Neural crest cell (in vitro differentiated cells): ENCODE measurements at regions not wholly inside any gene's neighbourhood (a gene's known extent, or its start where the extent isn't known, plus 50 kb on each side); places are given as distances from the start of the nearest gene placed in this dataset.

ENCODE experiments used
- DNase-seq: peaks from one replicate; pipeline ENCODE4 v3.0.0; 2021; ENCODE audit warnings: low read depth, mixed read lengths, low spot score
- H3K27ac Mint-ChIP-seq: one replicate; pipeline ENCODE4 v1.8.0; 2021; ENCODE audit warnings: mild to moderate bottlenecking, mixed read lengths; ENCODE audit not compliant: unreplicated experiment
- H3K27me3 Mint-ChIP-seq: 2 replicates; pipeline ENCODE4 v1.8.0; 2021; ENCODE audit warnings: low read depth, mild to moderate bottlenecking, mixed read lengths
- H3K36me3 Mint-ChIP-seq: 2 replicates; pipeline ENCODE4 v1.8.0; 2021; ENCODE audit warnings: low read depth, mild to moderate bottlenecking, mixed read lengths
- H3K4me1 Mint-ChIP-seq: 2 replicates; pipeline ENCODE4 v1.8.0; 2021; ENCODE audit warnings: mixed read lengths
- H3K4me3 Mint-ChIP-seq: one replicate; pipeline ENCODE4 v1.8.0; 2021; ENCODE audit warnings: mild to moderate bottlenecking, mixed read lengths
- H3K9me3 Mint-ChIP-seq: 2 replicates; pipeline ENCODE4 v1.8.0; 2021; ENCODE audit warnings: mixed read lengths
- TF ChIP-seq, protein P1 (sequence below): fragments of 200-600 bp; sonication (generic); conservative IDR thresholded peaks from 2 replicates; pipeline ENCODE4 v1.5.0; 2021; ENCODE audit warnings: antibody characterized with exemption, mild to moderate bottlenecking

DNA sequence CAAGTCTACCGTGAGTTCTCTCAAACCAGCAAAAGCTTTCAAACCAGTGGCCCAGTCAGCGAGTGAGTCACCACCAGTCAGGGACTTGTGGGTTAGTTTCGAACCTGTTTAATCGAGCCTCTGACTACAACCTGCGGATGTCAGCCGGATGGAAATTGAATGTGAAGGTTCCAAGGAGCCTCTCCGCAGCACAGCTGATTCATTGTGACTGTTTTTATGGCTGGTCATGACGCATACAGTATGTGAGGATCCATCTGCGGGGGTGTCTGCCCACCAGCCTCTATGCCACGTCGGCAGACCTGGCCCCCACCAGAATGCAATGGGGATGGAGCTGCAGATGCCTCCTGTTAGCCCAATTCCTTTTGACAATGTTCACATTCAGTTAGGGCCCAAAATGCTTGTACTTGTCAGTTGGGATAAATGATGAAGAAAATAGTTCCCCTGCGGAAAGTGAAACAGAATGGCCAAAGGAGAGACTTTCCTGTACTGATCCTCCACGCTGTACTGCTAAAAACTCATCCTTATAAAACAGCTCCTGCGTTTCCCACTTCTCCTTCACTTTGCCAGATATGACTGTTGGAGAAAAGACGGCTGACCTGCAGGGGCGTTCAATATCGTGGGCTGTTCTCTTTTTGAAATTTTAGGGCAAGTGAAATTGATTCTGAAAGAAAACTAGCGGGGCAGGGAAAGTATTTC, 206.6 kb downstream of the TFAP2B start:
- peaks cover 12% of the 10 kb centered on the region for H3K4me1 Mint-ChIP-seq
- no peak overlapping the region for H3K27ac Mint-ChIP-seq
- TF ChIP-seq, protein P1, sequence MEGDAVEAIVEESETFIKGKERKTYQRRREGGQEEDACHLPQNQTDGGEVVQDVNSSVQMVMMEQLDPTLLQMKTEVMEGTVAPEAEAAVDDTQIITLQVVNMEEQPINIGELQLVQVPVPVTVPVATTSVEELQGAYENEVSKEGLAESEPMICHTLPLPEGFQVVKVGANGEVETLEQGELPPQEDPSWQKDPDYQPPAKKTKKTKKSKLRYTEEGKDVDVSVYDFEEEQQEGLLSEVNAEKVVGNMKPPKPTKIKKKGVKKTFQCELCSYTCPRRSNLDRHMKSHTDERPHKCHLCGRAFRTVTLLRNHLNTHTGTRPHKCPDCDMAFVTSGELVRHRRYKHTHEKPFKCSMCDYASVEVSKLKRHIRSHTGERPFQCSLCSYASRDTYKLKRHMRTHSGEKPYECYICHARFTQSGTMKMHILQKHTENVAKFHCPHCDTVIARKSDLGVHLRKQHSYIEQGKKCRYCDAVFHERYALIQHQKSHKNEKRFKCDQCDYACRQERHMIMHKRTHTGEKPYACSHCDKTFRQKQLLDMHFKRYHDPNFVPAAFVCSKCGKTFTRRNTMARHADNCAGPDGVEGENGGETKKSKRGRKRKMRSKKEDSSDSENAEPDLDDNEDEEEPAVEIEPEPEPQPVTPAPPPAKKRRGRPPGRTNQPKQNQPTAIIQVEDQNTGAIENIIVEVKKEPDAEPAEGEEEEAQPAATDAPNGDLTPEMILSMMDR, result no peak
- no peaks in the 10 kb centered on the region for H3K36me3 Mint-ChIP-seq
- no peak for DNase-seq
- H3K9me3 Mint-ChIP-seq, result no peaks in the 10 kb centered on the region
- H3K27me3 Mint-ChIP-seq, result no peaks in the 10 kb centered on the region
- no peak overlapping the region for H3K4me3 Mint-ChIP-seq

DNA sequence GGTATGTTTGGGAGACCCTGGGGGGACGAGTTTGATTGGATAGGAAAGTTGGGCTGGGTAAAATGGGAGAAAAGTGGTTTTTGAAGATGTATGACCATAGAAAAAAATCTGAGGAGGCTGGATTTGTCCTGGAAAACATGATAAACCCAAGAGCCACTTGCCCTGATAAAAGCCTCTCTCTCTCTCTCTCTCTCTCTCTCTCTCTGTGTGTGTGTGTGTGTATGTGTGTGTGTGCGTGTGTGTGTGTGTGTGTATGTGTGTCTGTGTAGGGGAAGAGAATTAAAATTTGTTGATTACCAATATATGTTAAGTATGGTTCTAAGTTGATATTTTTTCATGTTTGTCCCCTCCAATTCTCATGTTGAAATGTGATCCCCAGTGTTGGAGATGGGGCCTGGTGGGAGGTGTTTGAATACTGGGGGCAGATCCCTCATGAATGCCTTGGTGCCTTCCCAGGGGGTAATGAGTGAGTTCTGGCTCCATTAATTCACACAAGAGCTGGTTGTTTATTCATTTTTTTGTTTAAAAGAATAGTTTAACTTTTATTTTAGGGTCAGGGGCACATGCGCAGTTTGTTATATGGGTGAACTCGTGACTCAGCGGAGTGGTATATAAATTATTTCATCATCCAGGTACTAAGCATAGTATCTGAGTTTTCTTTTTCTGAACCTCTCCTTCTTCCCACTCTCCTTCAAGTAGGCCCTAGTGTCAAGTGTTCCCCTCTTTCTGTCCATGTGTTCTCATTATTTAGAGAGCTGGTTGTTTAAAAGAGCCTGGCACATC, 208.8 kb downstream of the TFAP2B start:
- H3K9me3 Mint-ChIP-seq, result no peaks in the 10 kb centered on the region
- H3K27ac Mint-ChIP-seq, result no peak overlapping the region

DNA sequence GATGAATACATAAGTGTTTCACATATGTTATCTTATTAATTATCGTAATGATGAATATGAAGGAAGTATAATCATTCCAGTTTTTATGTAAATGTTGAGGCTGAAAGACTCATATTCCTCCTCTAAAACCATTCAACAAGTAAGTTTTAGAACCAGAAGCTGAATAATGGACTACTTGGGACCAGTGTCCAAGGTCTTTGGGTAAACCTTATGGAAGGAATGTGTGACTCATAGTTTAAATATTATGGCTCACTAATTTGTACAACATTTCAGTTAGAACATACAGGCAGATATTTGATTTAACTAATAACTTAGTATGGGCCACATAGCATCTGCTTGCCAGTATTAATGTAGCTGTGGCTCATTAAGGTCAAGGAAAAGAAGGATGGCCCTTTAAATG, 209.6 kb downstream of the TFAP2B start:
- H3K27ac Mint-ChIP-seq, result no peak overlapping the region
- H3K36me3 Mint-ChIP-seq, result no peaks in the 10 kb centered on the region
- no peaks in the 10 kb centered on the region for H3K9me3 Mint-ChIP-seq
- no peak for DNase-seq
- H3K4me1 Mint-ChIP-seq, result no peaks in the 10 kb centered on the region
- no peak overlapping the region for H3K4me3 Mint-ChIP-seq
- TF ChIP-seq, protein P1, result no peak
- H3K27me3 Mint-ChIP-seq, result no peaks in the 10 kb centered on the region

More for the DNA sequence above, 208.8 kb downstream of the TFAP2B start:
- no peak overlapping the region for H3K4me3 Mint-ChIP-seq
- DNase-seq, result no peak
- no peaks in the 10 kb centered on the region for H3K27me3 Mint-ChIP-seq
- TF ChIP-seq, protein P1, result no peak
- no peaks in the 10 kb centered on the region for H3K36me3 Mint-ChIP-seq
- peaks cover 6% of the 10 kb centered on the region for H3K4me1 Mint-ChIP-seq

DNA sequence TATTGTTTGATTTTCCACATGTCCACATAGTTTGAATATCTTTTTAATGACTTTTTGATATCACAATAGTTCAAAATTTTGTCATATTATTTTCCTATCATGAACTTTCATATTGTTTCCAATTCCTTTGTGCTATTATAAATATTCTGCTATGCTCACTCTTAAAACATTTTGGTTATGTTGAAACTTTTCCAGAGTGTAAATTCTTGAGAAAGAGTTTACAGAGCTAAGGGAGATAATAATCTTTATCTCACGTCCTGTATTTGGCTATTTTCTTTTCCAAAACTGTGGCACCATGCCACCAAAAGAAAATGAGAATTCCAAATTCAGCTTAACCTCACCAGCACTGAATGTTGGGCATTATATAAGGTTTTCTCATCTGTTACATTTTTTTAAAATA, 210.9 kb downstream of the TFAP2B start:
- no peaks in the 10 kb centered on the region for H3K4me1 Mint-ChIP-seq
- H3K27ac Mint-ChIP-seq, result no peak overlapping the region
- peaks cover 8% of the 10 kb centered on the region for H3K36me3 Mint-ChIP-seq
- TF ChIP-seq, protein P1, result no peak
- H3K4me3 Mint-ChIP-seq, result no peak overlapping the region
- H3K9me3 Mint-ChIP-seq, result peaks cover 2% of the 10 kb centered on the region
- no peak for DNase-seq
- H3K27me3 Mint-ChIP-seq, result no peaks in the 10 kb centered on the region

DNA sequence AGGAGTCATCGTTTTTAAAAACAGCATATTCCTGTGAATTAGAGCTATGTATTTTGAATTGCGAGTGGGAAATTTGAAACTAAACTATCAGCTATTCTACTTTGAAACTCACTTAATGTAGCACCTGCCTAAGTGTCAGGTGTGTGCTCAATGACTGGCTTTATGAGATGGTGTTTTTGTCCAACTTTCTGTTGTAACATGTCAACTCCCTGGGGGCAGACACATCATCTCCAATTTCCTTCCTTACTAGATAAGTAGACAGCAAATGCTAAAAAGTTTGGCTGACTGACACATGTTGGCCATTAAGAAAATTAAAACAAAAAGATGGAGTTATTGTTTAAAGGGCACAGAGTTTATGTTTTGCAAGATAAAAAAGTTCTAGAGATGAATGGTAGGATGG, 226.9 kb downstream of the TFAP2B start:
- no peaks in the 10 kb centered on the region for H3K27me3 Mint-ChIP-seq
- H3K4me3 Mint-ChIP-seq, result no peak overlapping the region
- TF ChIP-seq, protein P1, result no peak

More for the DNA sequence above, 226.9 kb downstream of the TFAP2B start:
- no peaks in the 10 kb centered on the region for H3K9me3 Mint-ChIP-seq
- H3K36me3 Mint-ChIP-seq, result no peaks in the 10 kb centered on the region
- no peak for DNase-seq
- H3K4me1 Mint-ChIP-seq, result peaks cover 11% of the 10 kb centered on the region
- no peak overlapping the region for H3K27ac Mint-ChIP-seq
